Ramos (cell line): ENCODE measurements at regions not wholly inside any gene's neighbourhood (a gene's known extent, or its start where the extent isn't known, plus 50 kb on each side); places are given as distances from the start of the nearest gene placed in this dataset.
"Not testable (repeated sequence)": the region's sequence is repeated elsewhere in the genome, so short reads cannot be mapped to it uniquely, and the experiment has no call there.

ENCODE experiments used
- in situ Hi-C: fragments of 300-500 bp; cut with MboI; formaldehyde crosslinking; loops from one replicate; pipeline ENCODE4 v1.14.3; 2022; ENCODE audit warnings: low sequenced_read_pairs; ENCODE audit not compliant: unreplicated experiment

- in situ Hi-C loops, result loop anchor here (25.0 kb wide), 2 partner anchors 169 to 294 kb away; partner anchors contain the start of genes LARP7 and ZGRF1
These were observed 118.5 kb upstream of the ANK2 start for GRCh38 chr4:112931001-112931400.

- in situ Hi-C loops, result loop anchor here (25.0 kb wide), 2 partner anchors 171 to 296 kb away; partner anchors contain the start of genes LARP7 and ZGRF1
These were observed 115.7 kb upstream of the ANK2 start for GRCh38 chr4:112933790-112934189.

GRCh38 chr4:112938461-112939058 lies 110.9 kb upstream of the ANK2 start:
- in situ Hi-C loops, result loop anchor here (25.0 kb wide), 2 partner anchors 176 to 301 kb away; partner anchors contain the start of genes LARP7 and ZGRF1

GRCh38 chr4:112939901-112940300 lies 109.6 kb upstream of the ANK2 start:
- in situ Hi-C loops, result loop anchor here (25.0 kb wide), 2 partner anchors 178 to 303 kb away; partner anchors contain the start of genes LARP7 and ZGRF1

- in situ Hi-C loops, result loop anchor here (25.0 kb wide), 2 partner anchors 178 to 303 kb away; partner anchors contain the start of genes LARP7 and ZGRF1
These were observed 109.1 kb upstream of the ANK2 start for GRCh38 chr4:112940336-112940735.

GRCh38 chr4:112942077-112942476 lies 107.4 kb upstream of the ANK2 start:
- in situ Hi-C loops, result loop anchor here (25.0 kb wide), 2 partner anchors 180 to 305 kb away; partner anchors contain the start of genes LARP7 and ZGRF1

GRCh38 chr4:112942997-112943396 lies 106.5 kb upstream of the ANK2 start:
- in situ Hi-C loops, result loop anchor here (25.0 kb wide), 2 partner anchors 181 to 306 kb away; partner anchors contain the start of genes LARP7 and ZGRF1

GRCh38 chr4:112944006-112944405 lies 105.4 kb upstream of the ANK2 start:
- in situ Hi-C loops, result loop anchor here (25.0 kb wide), 2 partner anchors 182 to 307 kb away; partner anchors contain the start of genes LARP7 and ZGRF1

- in situ Hi-C loops, result loop anchor here (25.0 kb wide), 2 partner anchors 184 to 309 kb away; partner anchors contain the start of genes LARP7 and ZGRF1
These were observed 103.3 kb upstream of the ANK2 start for GRCh38 chr4:112946127-112946526.

- in situ Hi-C loops, result loop anchor here (25.0 kb wide), 2 partner anchors 185 to 310 kb away; partner anchors contain the start of genes LARP7 and ZGRF1
These were observed 101.8 kb upstream of the ANK2 start for GRCh38 chr4:112947616-112948015.

- in situ Hi-C loops, result no loop called here
These were observed 97.8 kb upstream of the ANK2 start for GRCh38 chr4:112951362-112952312.

GRCh38 chr4:112952313-112952700 lies 97.1 kb upstream of the ANK2 start:
- in situ Hi-C loops, result no loop called here

- in situ Hi-C loops, result no loop called here
These were observed 96.2 kb upstream of the ANK2 start for GRCh38 chr4:112953262-112953661.

GRCh38 chr4:112954286-112954685 lies 95.2 kb upstream of the ANK2 start:
- in situ Hi-C loops, result no loop called here

GRCh38 chr4:112956484-112956896 lies 93.0 kb upstream of the ANK2 start:
- in situ Hi-C loops, result no loop called here

- in situ Hi-C loops, result not testable (repeated sequence)
These were observed 91.7 kb upstream of the ANK2 start for GRCh38 chr4:112957764-112958163.

- in situ Hi-C loops, result no loop called here
These were observed 82.6 kb upstream of the ANK2 start for GRCh38 chr4:112966701-112967488.

GRCh38 chr4:112968451-112969159 lies 80.8 kb upstream of the ANK2 start:
- in situ Hi-C loops, result no loop called here

GRCh38 chr4:112970903-112971302 lies 78.5 kb upstream of the ANK2 start:
- in situ Hi-C loops, result no loop called here
